Stomach (tissue), 4 donors: ENCODE measurements at regions not wholly inside any gene's neighbourhood (a gene's known extent, or its start where the extent isn't known, plus 50 kb on each side); places are given as distances from the start of the nearest gene placed in this dataset.

ENCODE experiments used
- CTCF ChIP-seq, 7 experiments: fragments of 450-650 bp in 4 of 7; fragments of 200-600 bp in 3 of 7; sonication (generic) in 3 of 7; IDR thresholded peaks; one replicate each; pipeline ENCODE4 v1.5.1; 2016 to 2019; ENCODE audit warnings: antibody characterized with exemption in 7 of 7, control low read depth in 2 of 7, mild to moderate bottlenecking in 1 of 7
- POLR2A ChIP-seq, 4 donors: fragments of 450-650 bp; IDR thresholded peaks; one replicate each; pipeline ENCODE4 v1.6.1; 2016; ENCODE audit warnings: antibody characterized with exemption in 4 of 4, control low read depth in 2 of 4, mild to moderate bottlenecking in 1 of 4, moderate library complexity in 1 of 4
- POLR2AphosphoS5 ChIP-seq, 3 donors: sonication (generic); formaldehyde crosslinking; IDR thresholded peaks; one replicate each; pipeline ENCODE4 v1.6.1; 2016; ENCODE audit warnings: antibody characterized with exemption in 3 of 3

- TF ChIP-seq CTCF (IDR thresholded peaks at IDR 0.05) = no peak
- TF ChIP-seq POLR2A (IDR thresholded peaks at IDR 0.05) = no peak
- TF ChIP-seq POLR2AphosphoS5 (IDR thresholded peaks at IDR 0.05) = no peak
These were observed 772.1 kb upstream of the RBFOX1 start for GRCh38 chr16:6560306-6561100.
